Osteocyte (in vitro differentiated cells): ENCODE measurements at regions not wholly inside any gene's neighbourhood (a gene's known extent, or its start where the extent isn't known, plus 50 kb on each side); places are given as distances from the start of the nearest gene placed in this dataset.

Experiments
- DNase-seq: peaks from one replicate; pipeline ENCODE4 v3.0.0; 2021; ENCODE audit warnings: mixed read lengths; ENCODE audit not compliant: unreplicated experiment; ENCODE audit errors: extremely low spot score
- H3K27ac Mint-ChIP-seq: one replicate; pipeline ENCODE4 v1.8.0; 2021; ENCODE audit warnings: mild to moderate bottlenecking, mixed read lengths; ENCODE audit not compliant: unreplicated experiment
- H3K27me3 Mint-ChIP-seq: one replicate; pipeline ENCODE4 v1.8.0; 2021; ENCODE audit warnings: mixed read lengths; ENCODE audit not compliant: unreplicated experiment
- H3K36me3 Mint-ChIP-seq: one replicate; pipeline ENCODE4 v1.8.0; 2021; ENCODE audit warnings: mixed read lengths; ENCODE audit not compliant: unreplicated experiment
- H3K4me1 Mint-ChIP-seq: one replicate; pipeline ENCODE4 v1.8.0; 2021; ENCODE audit warnings: mixed read lengths; ENCODE audit not compliant: unreplicated experiment
- H3K4me3 Mint-ChIP-seq: one replicate; pipeline ENCODE4 v1.8.0; 2021; ENCODE audit warnings: mild to moderate bottlenecking, moderate library complexity, mixed read lengths; ENCODE audit not compliant: unreplicated experiment
- H3K9me3 Mint-ChIP-seq: one replicate; pipeline ENCODE4 v1.8.0; 2021; ENCODE audit warnings: mixed read lengths; ENCODE audit not compliant: unreplicated experiment
- TF ChIP-seq, protein P1 (sequence below): fragments of 200-600 bp; sonication (generic); IDR thresholded peaks from 2 replicates; pipeline ENCODE4 v1.5.0; 2021; ENCODE audit warnings: antibody characterized with exemption, mild to moderate bottlenecking, moderate library complexity

DNA sequence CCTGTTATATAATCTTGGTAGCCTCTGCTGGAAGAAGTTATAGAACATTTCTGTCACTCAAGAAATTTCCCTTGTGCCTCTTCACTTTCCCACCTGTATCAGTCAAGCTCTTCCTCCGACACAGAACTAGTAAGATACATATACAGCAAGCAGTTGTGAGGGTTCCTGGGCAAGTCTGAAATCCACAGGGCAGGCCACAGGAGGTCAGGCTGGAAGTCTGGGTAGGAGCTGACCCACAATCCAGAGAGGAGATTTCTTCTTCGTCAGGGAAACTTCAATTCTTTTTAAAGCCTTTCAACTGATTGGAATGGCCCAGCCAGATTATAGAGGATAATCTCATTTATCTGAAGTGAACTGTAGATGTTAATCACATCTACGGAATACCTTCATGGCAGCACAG, 96.4 kb upstream of the FMN2 start:
- Mint-ChIP-seq H3K27me3 (peaks cover 76% of the 10 kb centered on the region), H3K4me1 (peaks cover 7% of the 10 kb centered on the region), H3K9me3 (no peaks in the 10 kb centered on the region), H3K4me3 (no peak overlapping the region), H3K36me3 (no peaks in the 10 kb centered on the region), H3K27ac (no peak overlapping the region)
- TF ChIP-seq, protein P1, sequence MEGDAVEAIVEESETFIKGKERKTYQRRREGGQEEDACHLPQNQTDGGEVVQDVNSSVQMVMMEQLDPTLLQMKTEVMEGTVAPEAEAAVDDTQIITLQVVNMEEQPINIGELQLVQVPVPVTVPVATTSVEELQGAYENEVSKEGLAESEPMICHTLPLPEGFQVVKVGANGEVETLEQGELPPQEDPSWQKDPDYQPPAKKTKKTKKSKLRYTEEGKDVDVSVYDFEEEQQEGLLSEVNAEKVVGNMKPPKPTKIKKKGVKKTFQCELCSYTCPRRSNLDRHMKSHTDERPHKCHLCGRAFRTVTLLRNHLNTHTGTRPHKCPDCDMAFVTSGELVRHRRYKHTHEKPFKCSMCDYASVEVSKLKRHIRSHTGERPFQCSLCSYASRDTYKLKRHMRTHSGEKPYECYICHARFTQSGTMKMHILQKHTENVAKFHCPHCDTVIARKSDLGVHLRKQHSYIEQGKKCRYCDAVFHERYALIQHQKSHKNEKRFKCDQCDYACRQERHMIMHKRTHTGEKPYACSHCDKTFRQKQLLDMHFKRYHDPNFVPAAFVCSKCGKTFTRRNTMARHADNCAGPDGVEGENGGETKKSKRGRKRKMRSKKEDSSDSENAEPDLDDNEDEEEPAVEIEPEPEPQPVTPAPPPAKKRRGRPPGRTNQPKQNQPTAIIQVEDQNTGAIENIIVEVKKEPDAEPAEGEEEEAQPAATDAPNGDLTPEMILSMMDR, result no peak
- no peak for DNase-seq

DNA sequence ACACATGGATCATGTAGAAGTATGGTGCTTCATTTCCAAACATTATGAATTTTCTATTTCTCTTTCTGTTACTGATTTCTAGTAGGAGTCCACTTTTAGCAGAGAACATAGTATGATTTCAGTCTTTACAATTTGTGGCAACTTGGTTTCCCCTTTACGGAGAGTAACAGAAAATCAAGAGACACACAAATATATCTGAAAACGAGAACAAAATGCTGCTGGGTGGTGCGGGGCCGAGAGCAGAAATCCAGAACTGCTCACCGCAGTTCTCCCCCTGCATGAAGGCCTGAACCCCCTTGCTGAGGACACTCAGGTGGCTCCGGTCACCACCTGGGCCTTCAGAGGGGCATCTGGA, 94.5 kb upstream of the FMN2 start:
- DNase-seq, result no peak
- Mint-ChIP-seq H3K27ac (no peak overlapping the region), H3K4me3 (peak overlapping the region; percentile 61), H3K27me3 (peaks cover 65% of the 10 kb centered on the region), H3K4me1 (peaks cover 9% of the 10 kb centered on the region), H3K36me3 (no peaks in the 10 kb centered on the region), H3K9me3 (no peaks in the 10 kb centered on the region)
- TF ChIP-seq, protein P1, result no peak

DNA sequence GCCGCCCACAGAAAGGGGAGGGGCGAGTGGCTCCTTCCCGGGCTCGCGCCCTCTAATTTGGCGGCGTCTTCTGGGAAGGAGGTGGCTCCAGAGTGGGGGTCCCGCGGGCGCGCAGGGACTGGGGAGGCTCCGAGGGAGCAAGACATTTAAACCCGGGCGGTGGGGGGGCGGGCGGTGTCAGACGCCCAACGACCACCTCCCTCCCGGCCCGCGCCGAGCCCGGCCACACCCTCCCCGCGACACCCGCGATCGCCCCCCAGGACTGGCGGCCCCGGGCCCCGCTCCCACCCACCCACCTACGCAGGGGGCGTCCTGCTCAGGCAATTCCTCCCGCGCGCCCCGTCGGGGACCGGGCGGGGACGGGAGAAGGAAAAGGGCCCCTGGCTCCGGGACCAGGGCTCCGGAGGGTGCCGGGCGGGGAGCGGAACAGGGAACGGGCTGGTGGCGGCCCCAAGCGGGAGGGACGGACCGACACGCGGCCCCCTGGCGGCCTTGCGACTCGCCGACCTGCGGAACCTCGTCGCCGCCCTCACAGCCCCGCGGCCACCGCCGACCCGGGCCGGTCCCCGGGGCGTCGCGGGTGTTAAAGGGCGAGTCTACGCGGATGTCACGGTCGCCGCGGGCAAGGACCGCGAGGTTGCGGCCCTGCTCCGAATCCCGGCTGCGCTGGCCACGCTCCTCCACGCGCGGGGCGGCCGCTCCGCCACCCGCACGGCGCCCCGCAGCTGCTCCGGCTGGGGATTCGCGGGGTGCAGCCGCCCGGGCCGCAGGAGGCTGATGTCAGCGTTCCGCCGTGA, 94.0 kb upstream of the FMN2 start:
- peaks cover 9% of the 10 kb centered on the region for H3K4me1 Mint-ChIP-seq

DNA sequence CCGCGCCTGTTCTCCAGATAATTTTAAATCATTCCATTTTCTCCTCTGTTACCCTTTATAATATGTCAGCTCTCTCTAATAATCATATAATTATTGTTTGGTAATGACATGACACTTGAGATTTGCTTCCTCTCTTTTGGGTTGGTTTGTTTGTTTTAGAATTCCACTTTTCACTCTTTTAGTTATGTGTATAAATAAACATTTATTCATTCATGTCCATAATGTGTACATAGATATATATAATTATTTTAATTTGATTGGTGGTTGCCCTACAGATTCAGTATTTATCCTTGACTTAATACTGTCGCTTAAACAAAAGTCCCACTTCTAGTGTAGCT, 93.4 kb upstream of the FMN2 start:
- H3K4me1 Mint-ChIP-seq, result peaks cover 9% of the 10 kb centered on the region
- H3K9me3 Mint-ChIP-seq, result no peaks in the 10 kb centered on the region
- peaks cover 54% of the 10 kb centered on the region for H3K27me3 Mint-ChIP-seq
- no peaks in the 10 kb centered on the region for H3K36me3 Mint-ChIP-seq
- TF ChIP-seq, protein P1, result no peak
- DNase-seq, result no peak
- H3K27ac Mint-ChIP-seq, result no peak overlapping the region
- H3K4me3 Mint-ChIP-seq, result peak overlapping the region; percentile 72

More for the DNA sequence above, 94.0 kb upstream of the FMN2 start:
- Mint-ChIP-seq H3K27ac (no peak overlapping the region), H3K4me3 (peak overlapping the region; percentile 72), H3K27me3 (peaks cover 60% of the 10 kb centered on the region), H3K9me3 (no peaks in the 10 kb centered on the region), H3K36me3 (no peaks in the 10 kb centered on the region)
- TF ChIP-seq, protein P1, result peak; percentile 45
- no peak for DNase-seq

DNA sequence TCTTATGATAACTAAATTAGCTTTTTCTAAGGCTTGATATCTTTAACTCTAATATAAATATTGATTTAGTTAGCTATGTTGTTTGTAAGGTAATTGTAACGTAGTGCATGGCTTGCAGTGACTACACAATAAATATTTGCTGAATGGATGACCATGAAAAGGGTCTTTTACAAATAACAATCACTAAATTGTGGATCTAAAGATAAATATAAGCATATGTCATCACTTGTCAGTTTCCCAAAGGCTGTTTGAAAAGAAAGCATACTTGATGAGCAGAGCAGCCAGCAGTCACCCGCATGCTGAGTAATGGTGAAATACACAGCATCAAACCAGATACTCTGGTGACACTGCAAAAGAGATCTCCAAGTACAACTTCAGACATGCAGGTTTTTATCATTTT, 92.5 kb upstream of the FMN2 start:
- TF ChIP-seq, protein P1, result no peak
- no peak for DNase-seq
- H3K36me3 Mint-ChIP-seq, result no peaks in the 10 kb centered on the region
- H3K4me3 Mint-ChIP-seq, result no peak overlapping the region
- no peaks in the 10 kb centered on the region for H3K9me3 Mint-ChIP-seq
- H3K4me1 Mint-ChIP-seq, result peaks cover 9% of the 10 kb centered on the region
- peaks cover 49% of the 10 kb centered on the region for H3K27me3 Mint-ChIP-seq
- H3K27ac Mint-ChIP-seq, result no peak overlapping the region
